HEK293 (cell line): ENCODE measurements at regions not wholly inside any gene's neighbourhood (a gene's known extent, or its start where the extent isn't known, plus 50 kb on each side); places are given as distances from the start of the nearest gene placed in this dataset.

Experiments used
- CTCF ChIA-PET: fragments of 350-600 bp; formaldehyde crosslinking; extraction: SDS; loops from one replicate; lab custom pipeline; 2021; ENCODE audit warnings: antibody characterized with exemption; lab: Yijun Ruan, JAX
- POLR2A ChIA-PET: fragments of 300-600 bp; formaldehyde crosslinking; extraction: SDS; loops from one replicate; lab custom pipeline; 2020; ENCODE audit warnings: antibody characterized with exemption, inconsistent platforms; lab: Yijun Ruan, JAX
- H3K27ac ChIP-seq: fragments of 200-500 bp; sonication (Bioruptor generic); 2 replicates; pipeline ENCODE4 v1.5.1; 2014; ENCODE audit warnings: low read depth, low read length, control low read depth, inconsistent platforms; ENCODE audit errors: extremely low read depth
- H3K36me3 ChIP-seq, 2 experiments: fragments of 200-500 bp in 1 of 2; sonication (Bioruptor generic) in 1 of 2; 1 replicate in 1 of 2; 2 replicates in 1 of 2; pipeline ENCODE4 v1.5.1; 2014 to 2017; ENCODE audit warnings: inconsistent platforms in 2 of 2, low read length in 2 of 2; ENCODE audit not compliant: control insufficient read depth in 2 of 2, insufficient read depth in 1 of 2
- H3K4me1 ChIP-seq: fragments of 200-500 bp; sonication (Bioruptor generic); 2 replicates; pipeline ENCODE4 v1.5.1; 2014; ENCODE audit warnings: mild to moderate bottlenecking, low read length, inconsistent platforms; ENCODE audit not compliant: control insufficient read depth, insufficient read depth
- H3K4me3 ChIP-seq: 2 replicates; pipeline ENCODE4 v1.5.1; 2011; ENCODE audit warnings: low read depth, mild to moderate bottlenecking, control low read depth, low read length, moderate library complexity
- H3K9me3 ChIP-seq: fragments of 200-500 bp; sonication (Bioruptor generic); 2 replicates; pipeline ENCODE4 v1.5.1; 2014; ENCODE audit warnings: low read depth, low read length, inconsistent platforms; ENCODE audit not compliant: control insufficient read depth, insufficient read depth
- ELK4 ChIP-seq: IDR thresholded peaks from 2 replicates; pipeline ENCODE4 v1.6.1; 2011; ENCODE audit warnings: mild to moderate bottlenecking, low read depth, low read length, borderline replicate concordance
- GFI1B ChIP-seq: fragments of 450-650 bp; formaldehyde crosslinking; IDR thresholded peaks from 2 replicates; pipeline ENCODE4 v1.5.1; 2016; ENCODE audit warnings: missing biosample characterization, missing genetic modification characterization
- HOXC10 ChIP-seq: sonication (generic); formaldehyde crosslinking; IDR thresholded peaks from 2 replicates; pipeline ENCODE4 v1.8.1; 2023; ENCODE audit warnings: mild to moderate bottlenecking, missing genetic modification reagents
- IKZF3 ChIP-seq: fragments of 450-650 bp; IDR thresholded peaks from 2 replicates; pipeline ENCODE4 v1.5.0; 2018; ENCODE audit warnings: missing biosample characterization, mild to moderate bottlenecking, missing genetic modification characterization, moderate library complexity
- KLF7 ChIP-seq: fragments of 450-650 bp; formaldehyde crosslinking; IDR thresholded peaks from 2 replicates; pipeline ENCODE4 v1.5.1; 2016; ENCODE audit warnings: missing biosample characterization, missing genetic modification characterization, borderline replicate concordance
- KLF9 ChIP-seq: fragments of 450-650 bp; formaldehyde crosslinking; IDR thresholded peaks from 2 replicates; pipeline ENCODE4 v1.5.1; 2016; ENCODE audit warnings: missing biosample characterization, missing genetic modification characterization, low read depth
- MZF1 ChIP-seq: fragments of 450-650 bp; formaldehyde crosslinking; IDR thresholded peaks from 2 replicates; pipeline ENCODE4 v1.5.1; 2017; ENCODE audit warnings: missing biosample characterization, missing genetic modification characterization, borderline replicate concordance
- OVOL3 ChIP-seq: fragments of 450-650 bp; formaldehyde crosslinking; IDR thresholded peaks from 2 replicates; pipeline ENCODE4 v1.5.1; 2016; ENCODE audit warnings: missing biosample characterization, missing genetic modification characterization
- PRDM4 ChIP-seq: fragments of 450-650 bp; formaldehyde crosslinking; IDR thresholded peaks from 2 replicates; pipeline ENCODE4 v1.5.1; 2017; ENCODE audit warnings: missing biosample characterization, missing genetic modification characterization
- SALL2 ChIP-seq: fragments of 450-650 bp; formaldehyde crosslinking; IDR thresholded peaks from 2 replicates; pipeline ENCODE4 v1.5.0; 2017; ENCODE audit warnings: missing biosample characterization, mild to moderate bottlenecking, missing genetic modification characterization, borderline replicate concordance
- ZBTB7A ChIP-seq: fragments of 450-650 bp; formaldehyde crosslinking; IDR thresholded peaks from 2 replicates; pipeline ENCODE4 v1.5.1; 2016; ENCODE audit warnings: low read depth, missing biosample characterization, missing genetic modification characterization
- ZBTB8A ChIP-seq: fragments of 450-650 bp; formaldehyde crosslinking; IDR thresholded peaks from 2 replicates; pipeline ENCODE4 v1.5.1; 2016; ENCODE audit warnings: missing biosample characterization, missing genetic modification characterization
- ZNF133 ChIP-seq: fragments of 450-650 bp; formaldehyde crosslinking; IDR thresholded peaks from 2 replicates; pipeline ENCODE4 v1.5.1; 2016; ENCODE audit warnings: missing biosample characterization, missing genetic modification characterization
- ZNF157 ChIP-seq: fragments of 450-650 bp; formaldehyde crosslinking; IDR thresholded peaks from 2 replicates; pipeline ENCODE4 v1.5.1; 2016; ENCODE audit warnings: missing biosample characterization, missing genetic modification characterization
- ZNF335 ChIP-seq: fragments of 450-650 bp; formaldehyde crosslinking; conservative IDR thresholded peaks from 2 replicates; pipeline ENCODE4 v1.5.1; 2016; ENCODE audit warnings: missing biosample characterization, missing genetic modification characterization
- ZNF37A ChIP-seq: fragments of 450-650 bp; IDR thresholded peaks from 2 replicates; pipeline ENCODE4 v1.5.1; 2018; ENCODE audit warnings: missing biosample characterization, missing genetic modification characterization
- ZNF391 ChIP-seq: fragments of 450-650 bp; formaldehyde crosslinking; IDR thresholded peaks from 2 replicates; pipeline ENCODE4 v1.5.1; 2016; ENCODE audit warnings: low read depth, missing biosample characterization, missing genetic modification characterization, borderline replicate concordance
- ZNF404 ChIP-seq: fragments of 450-650 bp; formaldehyde crosslinking; IDR thresholded peaks from 2 replicates; pipeline ENCODE4 v1.5.1; 2017; ENCODE audit warnings: missing biosample characterization, missing genetic modification characterization
- ZNF433 ChIP-seq: fragments of 450-650 bp; formaldehyde crosslinking; IDR thresholded peaks from 2 replicates; pipeline ENCODE4 v1.5.1; 2016; ENCODE audit warnings: missing biosample characterization, missing genetic modification characterization, low read depth
- ZNF560 ChIP-seq: fragments of 450-650 bp; formaldehyde crosslinking; IDR thresholded peaks from 2 replicates; pipeline ENCODE4 v1.5.1; 2017; ENCODE audit warnings: missing biosample characterization, missing genetic modification characterization, borderline replicate concordance
- ZNF561 ChIP-seq: fragments of 450-650 bp; IDR thresholded peaks from 2 replicates; pipeline ENCODE4 v1.5.1; 2018; ENCODE audit warnings: missing biosample characterization, missing genetic modification characterization, borderline replicate concordance
- ZNF677 ChIP-seq: fragments of 450-650 bp; IDR thresholded peaks from 2 replicates; pipeline ENCODE4 v1.5.0; 2018; ENCODE audit warnings: missing biosample characterization, mild to moderate bottlenecking, missing genetic modification characterization, moderate library complexity

GRCh38 chr22:27397036-27397953 lies 404.3 kb downstream of the MN1 start:
- ChIA-PET POLR2A (no interaction called here), CTCF (no interaction called here)
- Histone ChIP-seq H3K27ac (no peak overlapping the region), H3K9me3 (no peaks in the 10 kb centered on the region), H3K36me3 (no peaks in the 10 kb centered on the region), H3K4me3 (no peak overlapping the region), H3K4me1 (no peaks in the 10 kb centered on the region)
- no peak for TF ChIP-seq ZNF404
- TF ChIP-seq ZNF391 (tag by site-specific recombination), result no peak
- no peak for TF ChIP-seq KLF9 (tag by site-specific recombination)
- TF ChIP-seq ZNF335, result no peak
- TF ChIP-seq SALL2 (tag by site-specific recombination), result no peak
- no peak for TF ChIP-seq GFI1B (tag by site-specific recombination)
- no peak for TF ChIP-seq OVOL3 (tag by site-specific recombination)
- TF ChIP-seq ZNF37A (tag by site-specific recombination), result no peak
- no peak for TF ChIP-seq ZNF561 (tag by site-specific recombination)
- no peak for TF ChIP-seq ELK4
- no peak for TF ChIP-seq ZNF433 (tag by site-specific recombination)
- TF ChIP-seq MZF1 (tag by site-specific recombination), result no peak

DNA sequence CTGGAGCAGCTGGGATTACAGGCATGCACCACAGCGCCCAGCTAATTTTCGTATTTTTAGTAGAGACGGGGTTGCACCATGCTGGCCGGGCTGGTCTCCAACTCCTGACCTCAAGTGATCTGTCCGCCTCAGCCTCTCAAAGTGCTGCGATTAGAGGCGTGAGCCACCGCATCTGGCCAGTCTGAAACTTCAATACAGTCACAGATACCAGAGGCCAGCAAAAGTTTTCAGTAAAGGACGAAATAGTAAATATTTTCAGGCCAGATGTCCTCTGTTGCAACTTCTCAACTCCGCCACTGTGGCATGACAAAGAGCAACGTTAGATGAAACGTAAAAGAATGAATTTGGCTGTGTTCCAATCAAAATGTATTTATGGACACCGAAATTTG lies 403.6 kb downstream of the MN1 start:
- no peaks in the 10 kb centered on the region for H3K9me3 ChIP-seq
- ChIA-PET CTCF (no interaction called here), POLR2A (no interaction called here)
- no peak overlapping the region for H3K27ac ChIP-seq
- H3K4me1 ChIP-seq, result no peaks in the 10 kb centered on the region
- no peak overlapping the region for H3K4me3 ChIP-seq
- no peaks in the 10 kb centered on the region for H3K36me3 ChIP-seq
- TF ChIP-seq ZNF133 (tag by site-specific recombination), result no peak
- no peak for TF ChIP-seq ZNF560 (tag by site-specific recombination)
- TF ChIP-seq HOXC10 (CRISPR knock-in tag), result no peak
- no peak for TF ChIP-seq ZBTB7A (tag by site-specific recombination)
- TF ChIP-seq ZBTB8A, result no peak
- no peak for TF ChIP-seq ZNF157 (tag by site-specific recombination)
- no peak for TF ChIP-seq IKZF3 (tag by site-specific recombination)
- no peak for TF ChIP-seq ZNF677
- no peak for TF ChIP-seq KLF7 (tag by site-specific recombination)
- no peak for TF ChIP-seq PRDM4 (tag by site-specific recombination)
